HCT116 (cell line): ENCODE measurements at regions not wholly inside any gene's neighbourhood (a gene's known extent, or its start where the extent isn't known, plus 50 kb on each side); places are given as distances from the start of the nearest gene placed in this dataset.

Source experiments
- CTCF ChIP-seq, 3 experiments: fragments of 200-600 bp in 1 of 3; sonication (generic) in 1 of 3; IDR thresholded peaks in 2 of 3; conservative IDR thresholded peaks in 1 of 3; 2 replicates each; pipeline ENCODE4 v1.5.1; 2012 to 2017; ENCODE audit warnings: low read depth in 2 of 3, low read length in 2 of 3, antibody characterized with exemption in 1 of 3, borderline replicate concordance in 1 of 3, control low read depth in 1 of 3, mild to moderate bottlenecking in 1 of 3, mixed read lengths in 1 of 3, mixed run types in 1 of 3, moderate library complexity in 1 of 3; ENCODE audit not compliant: insufficient read depth in 1 of 3
- ELF1 ChIP-seq: IDR thresholded peaks from 2 replicates; pipeline ENCODE4 v1.6.1; 2012; ENCODE audit warnings: low read depth, borderline replicate concordance
- EZH2 ChIP-seq: fragments of 200-600 bp; sonication (generic); IDR thresholded peaks from 2 replicates; pipeline ENCODE4 v1.6.1; 2017; ENCODE audit warnings: antibody characterized with exemption, mixed run types
- JUND ChIP-seq: IDR thresholded peaks from 2 replicates; pipeline ENCODE4 v1.6.1; 2012
- POLR2AphosphoS5 ChIP-seq: IDR thresholded peaks from 2 replicates; pipeline ENCODE4 v1.6.1; 2011; ENCODE audit warnings: mild to moderate bottlenecking, low read depth, low read length, moderate library complexity
- RAD21 ChIP-seq: IDR thresholded peaks from 2 replicates; pipeline ENCODE4 v1.6.1; 2012; ENCODE audit warnings: low read depth, mild to moderate bottlenecking

DNA sequence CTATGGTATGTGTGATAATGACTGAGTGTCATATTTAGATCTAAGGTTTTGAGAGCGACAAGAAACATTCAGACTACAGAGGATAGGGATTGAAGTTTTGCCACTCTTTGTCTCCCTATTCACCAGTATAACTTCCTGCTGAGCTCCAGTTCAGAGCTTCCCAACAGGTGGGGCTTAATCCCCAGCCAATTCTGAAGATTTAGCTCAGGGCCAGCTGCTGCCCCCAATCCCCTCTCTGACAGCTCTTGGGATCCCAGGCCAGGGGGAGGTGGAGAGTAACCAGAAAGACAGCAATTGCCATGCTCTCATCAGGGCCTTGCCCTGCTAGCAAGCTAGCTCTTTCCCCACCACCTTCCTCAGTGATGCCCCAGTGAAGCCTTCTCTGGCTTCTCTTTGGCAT, 57.8 kb downstream of the TRIL start:
- no peak for TF ChIP-seq POLR2AphosphoS5
- no peak for TF ChIP-seq JUND
- no peak for TF ChIP-seq CTCF (IDR thresholded peaks at IDR 0.05 in 2 of 3, conservative IDR thresholded peaks at IDR 0.05 in 1 of 3; ENCODE audit: borderline replicate concordance in 1 of 3, insufficient read depth in 1 of 3, low read depth in 2 of 3, low read length in 2 of 3)
- TF ChIP-seq RAD21, result no peak
- TF ChIP-seq ELF1, result no peak
- TF ChIP-seq EZH2, result no peak
